Skeletal muscle satellite cell (primary cell): ENCODE measurements at regions not wholly inside any gene's neighbourhood (a gene's known extent, or its start where the extent isn't known, plus 50 kb on each side); places are given as distances from the start of the nearest gene placed in this dataset.

ENCODE experiments used
- H3K27me3 ChIP-seq: 2 replicates; pipeline ENCODE4 v1.7.0; 2013; ENCODE audit warnings: low read length; ENCODE audit not compliant: control insufficient read depth, insufficient read depth
- H3K36me3 ChIP-seq: 2 replicates; pipeline ENCODE4 v1.7.0; 2013; ENCODE audit warnings: mild to moderate bottlenecking, control low read depth, low read length; ENCODE audit not compliant: insufficient read depth
- H3K4me1 ChIP-seq: 2 replicates; pipeline ENCODE4 v1.7.0; 2013; ENCODE audit warnings: low read length; ENCODE audit not compliant: control insufficient read depth, insufficient read depth
- H3K4me2 ChIP-seq: 2 replicates; pipeline ENCODE4 v1.7.0; 2013; ENCODE audit warnings: mild to moderate bottlenecking, low read length
- H3K4me3 ChIP-seq: 2 replicates; pipeline ENCODE4 v1.7.0; 2013; ENCODE audit warnings: low read length
- H3K9ac ChIP-seq: 2 replicates; pipeline ENCODE4 v1.7.0; 2013; ENCODE audit warnings: mild to moderate bottlenecking, low read depth, low read length, moderate library complexity
- H3K9me3 ChIP-seq: replicated peaks from 2 replicates; pipeline ENCODE4 v1.7.0; 2013; ENCODE audit warnings: mild to moderate bottlenecking, control low read depth, low read length

DNA sequence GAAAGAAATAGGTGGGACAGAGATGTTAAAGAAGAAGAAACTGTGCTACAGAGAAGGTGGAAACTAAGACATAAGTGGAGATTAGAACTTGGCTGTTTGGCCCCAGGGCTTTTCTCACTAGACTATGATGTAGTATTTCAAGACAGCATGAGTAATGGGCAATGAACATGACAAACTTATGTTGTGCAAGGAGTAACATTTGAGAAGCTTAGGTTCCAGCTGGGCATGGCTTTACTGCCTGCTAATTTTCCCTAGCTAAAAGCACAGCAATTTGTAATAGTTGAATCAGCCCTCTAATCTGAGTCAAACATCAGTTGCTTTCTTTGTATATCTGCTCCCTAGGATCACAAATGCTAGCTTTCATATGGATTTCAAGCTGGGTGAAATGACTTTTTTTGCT lies 294.3 kb upstream of the BMP2 start:
- no peaks in the 10 kb centered on the region for H3K36me3 ChIP-seq
- H3K4me1 ChIP-seq: no peaks in the 10 kb centered on the region
- no peak overlapping the region for H3K4me3 ChIP-seq
- H3K9me3 ChIP-seq: no peaks in the 10 kb centered on the region
- no peak overlapping the region for H3K9ac ChIP-seq
- H3K4me2 ChIP-seq: no peak overlapping the region
- no peaks in the 10 kb centered on the region for H3K27me3 ChIP-seq

DNA sequence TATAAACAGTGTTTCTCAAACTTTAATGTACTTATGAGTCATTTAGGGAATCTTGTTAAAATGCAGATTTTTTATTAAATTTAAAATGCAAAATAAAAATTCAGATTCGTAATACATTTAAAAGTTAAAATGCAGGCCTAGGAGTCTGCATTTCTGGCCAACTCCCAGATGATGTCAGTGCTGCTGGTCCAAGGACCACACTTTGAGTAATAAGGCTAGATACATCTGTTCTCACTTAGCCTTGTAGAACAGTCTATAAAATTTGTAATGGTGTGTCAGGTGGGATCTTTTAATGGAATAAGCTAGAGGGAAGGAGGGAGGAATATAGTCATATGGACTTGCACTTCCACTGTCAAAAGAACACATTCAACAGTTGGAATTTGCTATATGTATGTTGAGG lies 295.6 kb upstream of the BMP2 start:
- no peaks in the 10 kb centered on the region for H3K27me3 ChIP-seq
- no peak overlapping the region for H3K4me2 ChIP-seq
- H3K9me3 ChIP-seq: no peaks in the 10 kb centered on the region
- H3K9ac ChIP-seq: no peak overlapping the region
- no peaks in the 10 kb centered on the region for H3K4me1 ChIP-seq
- no peak overlapping the region for H3K4me3 ChIP-seq
- H3K36me3 ChIP-seq: no peaks in the 10 kb centered on the region

- no peaks in the 10 kb centered on the region for H3K27me3 ChIP-seq
- no peaks in the 10 kb centered on the region for H3K9me3 ChIP-seq
- H3K4me3 ChIP-seq: no peak overlapping the region
- H3K9ac ChIP-seq: no peak overlapping the region
- H3K4me1 ChIP-seq: peaks cover 2% of the 10 kb centered on the region
- H3K4me2 ChIP-seq: no peak overlapping the region
- no peaks in the 10 kb centered on the region for H3K36me3 ChIP-seq
Observed at GRCh38 chr20:6471110-6471647, 296.3 kb upstream of the BMP2 start.

- no peak overlapping the region for H3K9ac ChIP-seq
- peaks cover 6% of the 10 kb centered on the region for H3K4me1 ChIP-seq
- H3K9me3 ChIP-seq: no peaks in the 10 kb centered on the region
- H3K36me3 ChIP-seq: no peaks in the 10 kb centered on the region
- H3K4me3 ChIP-seq: no peak overlapping the region
- H3K27me3 ChIP-seq: no peaks in the 10 kb centered on the region
- no peak overlapping the region for H3K4me2 ChIP-seq
Observed at GRCh38 chr20:6469695-6470094, 297.8 kb upstream of the BMP2 start.

- H3K9ac ChIP-seq: no peak overlapping the region
- H3K4me2 ChIP-seq: no peak overlapping the region
- no peak overlapping the region for H3K4me3 ChIP-seq
- no peaks in the 10 kb centered on the region for H3K9me3 ChIP-seq
- H3K4me1 ChIP-seq: peaks cover 6% of the 10 kb centered on the region
- H3K36me3 ChIP-seq: no peaks in the 10 kb centered on the region
- no peaks in the 10 kb centered on the region for H3K27me3 ChIP-seq
Observed at GRCh38 chr20:6468423-6469116, 298.9 kb upstream of the BMP2 start.

- no peaks in the 10 kb centered on the region for H3K9me3 ChIP-seq
- no peaks in the 10 kb centered on the region for H3K27me3 ChIP-seq
- H3K4me2 ChIP-seq: no peak overlapping the region
- no peak overlapping the region for H3K9ac ChIP-seq
- H3K4me1 ChIP-seq: peaks cover 6% of the 10 kb centered on the region
- no peak overlapping the region for H3K4me3 ChIP-seq
- H3K36me3 ChIP-seq: no peaks in the 10 kb centered on the region
Observed at GRCh38 chr20:6467562-6467961, 299.9 kb upstream of the BMP2 start.

DNA sequence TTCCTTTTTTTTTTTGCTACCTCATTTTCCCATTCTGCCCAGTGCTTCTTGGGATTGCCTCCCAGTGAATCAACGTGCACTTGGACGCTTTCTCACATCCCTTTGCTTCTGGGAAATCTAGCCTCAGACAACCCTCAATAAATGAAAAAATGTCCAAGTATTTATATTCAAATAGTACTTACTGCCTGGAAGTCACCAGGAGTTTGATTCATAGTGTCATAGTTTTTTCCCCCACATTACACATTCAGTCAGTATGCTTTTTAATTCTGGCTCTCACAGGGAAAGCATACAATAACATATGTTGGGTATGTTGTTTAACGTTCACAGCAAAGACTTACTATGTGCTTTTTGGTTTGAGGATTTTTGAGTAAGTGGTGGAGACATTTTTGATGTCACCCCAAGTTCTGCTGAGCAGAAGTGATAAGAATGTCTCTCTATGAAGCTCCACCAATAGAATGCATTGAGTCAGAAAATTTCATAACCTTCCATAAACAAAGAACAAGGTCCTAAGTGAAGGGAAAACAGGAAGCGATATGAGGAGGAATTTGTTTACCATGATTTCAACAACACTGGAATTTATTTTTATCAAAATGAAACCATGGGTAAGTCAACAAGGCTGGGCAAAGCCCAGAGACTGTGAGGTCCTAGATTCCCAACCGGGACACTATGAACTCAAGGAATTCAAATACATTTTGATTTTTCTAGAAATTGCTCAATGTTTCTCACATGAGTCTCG lies 301.2 kb upstream of the BMP2 start:
- Histone ChIP-seq H3K9me3 (no peaks in the 10 kb centered on the region), H3K27me3 (no peaks in the 10 kb centered on the region), H3K9ac (no peak overlapping the region), H3K4me2 (no peak overlapping the region), H3K4me3 (no peak overlapping the region), H3K36me3 (no peaks in the 10 kb centered on the region), H3K4me1 (peaks cover 6% of the 10 kb centered on the region)

GRCh38 chr20:6450841-6451240 lies 316.6 kb upstream of the BMP2 start:
- H3K9ac ChIP-seq: no peak overlapping the region
- H3K9me3 ChIP-seq: no peaks in the 10 kb centered on the region
- peaks cover 11% of the 10 kb centered on the region for H3K27me3 ChIP-seq
- no peak overlapping the region for H3K4me3 ChIP-seq
- no peak overlapping the region for H3K4me2 ChIP-seq
- no peaks in the 10 kb centered on the region for H3K4me1 ChIP-seq
- H3K36me3 ChIP-seq: no peaks in the 10 kb centered on the region

DNA sequence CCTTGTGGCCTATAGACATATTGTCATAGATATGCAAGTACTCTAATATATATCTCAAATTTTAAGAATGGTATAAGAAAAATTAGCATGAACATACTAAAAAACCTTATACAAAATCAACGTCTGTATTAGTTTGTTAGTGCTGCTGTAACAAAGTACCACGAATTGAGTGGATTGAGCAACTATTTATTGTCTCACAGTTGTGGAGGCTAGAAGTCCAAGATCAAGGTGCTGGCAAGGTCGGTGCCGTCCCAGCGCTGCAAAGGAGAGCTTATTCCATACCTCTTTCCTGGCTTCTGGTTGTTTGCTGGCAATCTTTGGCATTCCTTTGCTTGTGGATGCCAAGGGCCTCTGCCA lies 317.6 kb upstream of the FERMT1 start:
- no peaks in the 10 kb centered on the region for H3K4me1 ChIP-seq
- H3K4me3 ChIP-seq: no peak overlapping the region
- no peaks in the 10 kb centered on the region for H3K36me3 ChIP-seq
- H3K27me3 ChIP-seq: peaks cover 3% of the 10 kb centered on the region
- no peaks in the 10 kb centered on the region for H3K9me3 ChIP-seq
- no peak overlapping the region for H3K4me2 ChIP-seq
- H3K9ac ChIP-seq: no peak overlapping the region

GRCh38 chr20:6439737-6440442 lies 317.1 kb upstream of the FERMT1 start:
- no peak overlapping the region for H3K4me2 ChIP-seq
- H3K9me3 ChIP-seq: no peaks in the 10 kb centered on the region
- H3K4me3 ChIP-seq: no peak overlapping the region
- no peaks in the 10 kb centered on the region for H3K4me1 ChIP-seq
- no peak overlapping the region for H3K9ac ChIP-seq
- H3K36me3 ChIP-seq: no peaks in the 10 kb centered on the region
- peaks cover 3% of the 10 kb centered on the region for H3K27me3 ChIP-seq

GRCh38 chr20:6434131-6434530 lies 311.3 kb upstream of the FERMT1 start:
- H3K4me1 ChIP-seq: no peaks in the 10 kb centered on the region
- H3K9me3 ChIP-seq: no peaks in the 10 kb centered on the region
- H3K9ac ChIP-seq: no peak overlapping the region
- H3K27me3 ChIP-seq: peaks cover 3% of the 10 kb centered on the region
- no peak overlapping the region for H3K4me3 ChIP-seq
- no peak overlapping the region for H3K4me2 ChIP-seq
- H3K36me3 ChIP-seq: no peaks in the 10 kb centered on the region
